RPMI8226 (cell line): ENCODE measurements at regions not wholly inside any gene's neighbourhood (a gene's known extent, or its start where the extent isn't known, plus 50 kb on each side); places are given as distances from the start of the nearest gene placed in this dataset.

Source experiments
- DNase-seq: peaks from one replicate; pipeline ENCODE4 v3.0.0-alpha.2; 2015

GRCh38 chr2:55973673-55974072 is 50.1 kb upstream of the EFEMP1 start:
- DNase-seq, result no peak

GRCh38 chr2:55976681-55977080 is 53.1 kb upstream of the EFEMP1 start:
- DNase-seq, result no peak

GRCh38 chr2:55985406-55985805 is 61.8 kb upstream of the EFEMP1 start:
- DNase-seq, result peak; percentile 14

GRCh38 chr2:55986001-55986400 is 62.4 kb upstream of the EFEMP1 start:
- DNase-seq, result no peak

- DNase-seq, result no peak
These were observed 63.3 kb upstream of the EFEMP1 start for GRCh38 chr2:55986700-55987440.

- DNase-seq, result no peak
These were observed 65.8 kb upstream of the EFEMP1 start for GRCh38 chr2:55989405-55989804.

- no peak for DNase-seq
These were observed 68.9 kb upstream of the EFEMP1 start for GRCh38 chr2:55992455-55992854.

GRCh38 chr2:55993685-55994084 is 70.1 kb upstream of the EFEMP1 start:
- no peak for DNase-seq

- no peak for DNase-seq
These were observed 71.6 kb upstream of the EFEMP1 start for GRCh38 chr2:55995211-55995610.

- no peak for DNase-seq
These were observed 72.3 kb upstream of the EFEMP1 start for GRCh38 chr2:55995902-55996301.

- no peak for DNase-seq
These were observed 75.6 kb upstream of the EFEMP1 start for GRCh38 chr2:55999231-55999630.

GRCh38 chr2:55999790-56000189 is 76.2 kb upstream of the EFEMP1 start:
- DNase-seq, result no peak

- no peak for DNase-seq
These were observed 78.4 kb upstream of the EFEMP1 start for GRCh38 chr2:56001947-56002346.

GRCh38 chr2:56008661-56009431 is 85.3 kb upstream of the EFEMP1 start:
- DNase-seq, result no peak

- no peak for DNase-seq
These were observed 86.3 kb upstream of the EFEMP1 start for GRCh38 chr2:56009758-56010458.

GRCh38 chr2:56011624-56012023 is 88.0 kb upstream of the EFEMP1 start:
- DNase-seq, result no peak

GRCh38 chr2:56012221-56012765 is 88.7 kb upstream of the EFEMP1 start:
- no peak for DNase-seq

GRCh38 chr2:56013475-56013874 is 89.9 kb upstream of the EFEMP1 start:
- DNase-seq, result no peak

- DNase-seq, result no peak
These were observed 90.6 kb upstream of the EFEMP1 start for GRCh38 chr2:56014046-56014730.

GRCh38 chr2:56015711-56016115 is 92.1 kb upstream of the EFEMP1 start:
- DNase-seq, result no peak

- no peak for DNase-seq
These were observed 94.2 kb upstream of the EFEMP1 start for GRCh38 chr2:56017784-56018183.

- DNase-seq, result no peak
These were observed 94.7 kb upstream of the EFEMP1 start for GRCh38 chr2:56018267-56018666.

- no peak for DNase-seq
These were observed 97.5 kb upstream of the EFEMP1 start for GRCh38 chr2:56021136-56021474.
